ENCODE measurements at regions not wholly inside any gene's neighbourhood (a gene's known extent, or its start where the extent isn't known, plus 50 kb on each side); places are given as distances from the start of the nearest gene placed in this dataset.

GRCh38 chr16:85441189-85441889 is 171.8 kb upstream of the GSE1 start:
- H3K9me3 ChIP-seq, result no peaks in the 10 kb centered on the region
- intact Hi-C loops (cut with DNase I), result no loop called here
- no peaks in the 10 kb centered on the region for H3K27me3 ChIP-seq (ENCODE audit: low read depth)
- no peak for ATAC-seq
- no peaks in the 10 kb centered on the region for H3K36me3 ChIP-seq
- DNase-seq, result no peak
- peaks cover 27% of the 10 kb centered on the region for H3K4me1 ChIP-seq
- TF ChIP-seq CTCF (IDR thresholded peaks at IDR 0.05), result no peak
- no peak overlapping the region for H3K4me3 ChIP-seq
- no peak overlapping the region for H3K27ac ChIP-seq

GRCh38 chr16:85441890-85442670 is 171.0 kb upstream of the GSE1 start:
- Histone ChIP-seq H3K27me3 (ENCODE audit: low read depth) (no peaks in the 10 kb centered on the region), H3K27ac (no peak overlapping the region), H3K4me1 (peaks cover 19% of the 10 kb centered on the region), H3K9me3 (no peaks in the 10 kb centered on the region), H3K36me3 (no peaks in the 10 kb centered on the region), H3K4me3 (no peak overlapping the region)
- DNase-seq, result no peak
- intact Hi-C loops (cut with DNase I), result no loop called here
- no peak for TF ChIP-seq CTCF (IDR thresholded peaks at IDR 0.05)
- no peak for ATAC-seq

GRCh38 chr16:85443116-85443515 is 170.0 kb upstream of the GSE1 start:
- ATAC-seq, result no peak
- no peaks in the 10 kb centered on the region for H3K27me3 ChIP-seq (ENCODE audit: low read depth)

GRCh38 chr16:85443531-85443930 is 169.6 kb upstream of the GSE1 start:
- intact Hi-C loops (cut with DNase I), result no loop called here
- Histone ChIP-seq H3K27me3 (ENCODE audit: low read depth) (peaks cover 1% of the 10 kb centered on the region), H3K27ac (no peak overlapping the region), H3K4me3 (no peak overlapping the region), H3K36me3 (no peaks in the 10 kb centered on the region), H3K4me1 (peaks cover 19% of the 10 kb centered on the region), H3K9me3 (no peaks in the 10 kb centered on the region)
- no peak for TF ChIP-seq CTCF (IDR thresholded peaks at IDR 0.05)
- no peak for ATAC-seq
- no peak for DNase-seq

More at GRCh38 chr16:85443116-85443515, 170.0 kb upstream of the GSE1 start:
- intact Hi-C loops (cut with DNase I), result no loop called here
- Histone ChIP-seq H3K36me3 (no peaks in the 10 kb centered on the region), H3K4me1 (peaks cover 14% of the 10 kb centered on the region), H3K4me3 (no peak overlapping the region), H3K9me3 (no peaks in the 10 kb centered on the region), H3K27ac (no peak overlapping the region)
- no peak for DNase-seq
- no peak for TF ChIP-seq CTCF (IDR thresholded peaks at IDR 0.05)

- Histone ChIP-seq H3K4me3 (no peak overlapping the region), H3K9me3 (no peaks in the 10 kb centered on the region), H3K27me3 (ENCODE audit: low read depth) (peaks cover 5% of the 10 kb centered on the region), H3K36me3 (no peaks in the 10 kb centered on the region), H3K27ac (no peak overlapping the region), H3K4me1 (peaks cover 28% of the 10 kb centered on the region)
- no peak for TF ChIP-seq CTCF (IDR thresholded peaks at IDR 0.05)
- ATAC-seq (no peak), DNase-seq (no peak)
- intact Hi-C loops (cut with DNase I), result no loop called here
These were observed 167.9 kb upstream of the GSE1 start for GRCh38 chr16:85445064-85445778.

Data from lower lobe of right lung (tissue), 2 donors.